Fibroblast of lung (primary cell): ENCODE measurements at regions not wholly inside any gene's neighbourhood (a gene's known extent, or its start where the extent isn't known, plus 50 kb on each side); places are given as distances from the start of the nearest gene placed in this dataset.

Experiments used
- DNase-seq, 2 donors: peaks; one replicate each; pipeline versions ENCODE4 v3.0.0 to v3.0.0-alpha.2; 2010; ENCODE audit warnings: low read depth in 2 of 2
- H2AFZ ChIP-seq: 2 replicates; pipeline ENCODE4 v1.5.1; 2012; ENCODE audit warnings: low read length, control low read depth, inconsistent platforms
- H3K27ac ChIP-seq: 2 replicates; pipeline ENCODE4 v1.5.1; 2011; ENCODE audit warnings: low read length, control low read depth; ENCODE audit not compliant: insufficient read depth
- H3K27me3 ChIP-seq: 2 replicates; pipeline ENCODE4 v1.5.1; 2011; ENCODE audit warnings: mild to moderate bottlenecking, low read length; ENCODE audit not compliant: control insufficient read depth, insufficient read depth
- H3K36me3 ChIP-seq: 2 replicates; pipeline ENCODE4 v1.5.1; 2011; ENCODE audit warnings: low read length; ENCODE audit not compliant: control insufficient read depth, insufficient read depth
- H3K4me1 ChIP-seq: 2 replicates; pipeline ENCODE4 v1.5.1; 2011; ENCODE audit warnings: low read length; ENCODE audit not compliant: control insufficient read depth, insufficient read depth; ENCODE audit errors: extremely low read depth
- H3K4me2 ChIP-seq: 2 replicates; pipeline ENCODE4 v1.5.1; 2011; ENCODE audit warnings: low read length, control low read depth; ENCODE audit not compliant: insufficient read depth; ENCODE audit errors: extremely low read depth
- H3K4me3 ChIP-seq, 4 experiments: fragments of 200-600 bp in 1 of 4; sonication (generic) in 1 of 4; replicated peaks in 1 of 4; 2 replicates each; pipeline ENCODE4 v1.5.1; 2011 to 2016; ENCODE audit warnings: low read length in 4 of 4, low read depth in 3 of 4, mild to moderate bottlenecking in 3 of 4, control low read depth in 2 of 4, inconsistent platforms in 1 of 4, mixed read lengths in 1 of 4; ENCODE audit not compliant: insufficient read depth in 1 of 4; ENCODE audit errors: control extremely low read depth in 1 of 4
- H3K79me2 ChIP-seq: 2 replicates; pipeline ENCODE4 v1.5.1; 2012; ENCODE audit warnings: mild to moderate bottlenecking, low read length, inconsistent platforms; ENCODE audit not compliant: control insufficient read depth, insufficient read depth
- H3K9ac ChIP-seq: 2 replicates; pipeline ENCODE4 v1.5.1; 2011; ENCODE audit warnings: mild to moderate bottlenecking, low read length, control low read depth; ENCODE audit not compliant: insufficient read depth
- H3K9me3 ChIP-seq: 2 replicates; pipeline ENCODE4 v1.5.1; 2012; ENCODE audit warnings: low read depth, low read length; ENCODE audit not compliant: control insufficient read depth, insufficient read depth
- H4K20me1 ChIP-seq: 2 replicates; pipeline ENCODE4 v1.5.1; 2011; ENCODE audit warnings: low read length; ENCODE audit not compliant: control insufficient read depth, insufficient read depth; ENCODE audit errors: extremely low read depth
- CTCF ChIP-seq, 2 donors: IDR thresholded peaks in 1 of 2; conservative IDR thresholded peaks in 1 of 2; 1 replicate in 1 of 2; 2 replicates in 1 of 2; pipeline ENCODE4 v1.5.1; 2011 to 2012; ENCODE audit warnings: low read length in 2 of 2, control low read depth in 1 of 2, inconsistent platforms in 1 of 2, low read depth in 1 of 2, mild to moderate bottlenecking in 1 of 2
- EZH2 ChIP-seq: IDR thresholded peaks from 2 replicates; pipeline ENCODE4 v1.5.1; 2012; ENCODE audit warnings: low read length, control low read depth, mild to moderate bottlenecking; ENCODE audit errors: missing control alignments

- Histone ChIP-seq H3K9ac (no peak overlapping the region), H2AFZ (no peak overlapping the region), H3K4me2 (no peak overlapping the region), H3K36me3 (no peaks in the 10 kb centered on the region), H3K4me1 (no peaks in the 10 kb centered on the region), H3K4me3 (no peak overlapping the region), H3K79me2 (no peaks in the 10 kb centered on the region), H4K20me1 (no peaks in the 10 kb centered on the region), H3K9me3 (no peaks in the 10 kb centered on the region), H3K27ac (no peak overlapping the region), H3K27me3 (no peaks in the 10 kb centered on the region)
- TF ChIP-seq CTCF (conservative IDR thresholded peaks at IDR 0.05 in 1 of 2, IDR thresholded peaks at IDR 0.05 in 1 of 2; ENCODE audit: low read depth in 1 of 2, low read length in 2 of 2) = no peak
- TF ChIP-seq EZH2 = no peak
- no peak for DNase-seq
Measured at GRCh38 chr19:20259615-20260014, 92.6 kb downstream of the ZNF486 start.

GRCh38 chr19:20256606-20257005 is 89.6 kb downstream of the ZNF486 start:
- TF ChIP-seq EZH2 = no peak
- no peak for TF ChIP-seq CTCF (conservative IDR thresholded peaks at IDR 0.05 in 1 of 2, IDR thresholded peaks at IDR 0.05 in 1 of 2; ENCODE audit: low read depth in 1 of 2, low read length in 2 of 2)
- Histone ChIP-seq H3K4me1 (no peaks in the 10 kb centered on the region), H2AFZ (no peak overlapping the region), H3K9ac (no peak overlapping the region), H3K27ac (no peak overlapping the region), H4K20me1 (no peaks in the 10 kb centered on the region), H3K4me3 (no peak overlapping the region), H3K9me3 (no peaks in the 10 kb centered on the region), H3K27me3 (no peaks in the 10 kb centered on the region), H3K36me3 (no peaks in the 10 kb centered on the region), H3K4me2 (no peak overlapping the region), H3K79me2 (no peaks in the 10 kb centered on the region)
- DNase-seq = no peak

GRCh38 chr19:20254121-20254520 is 87.1 kb downstream of the ZNF486 start:
- H3K4me1 ChIP-seq = no peaks in the 10 kb centered on the region
- no peaks in the 10 kb centered on the region for H4K20me1 ChIP-seq
- H3K9me3 ChIP-seq = no peaks in the 10 kb centered on the region
- H3K4me3 ChIP-seq = no peak overlapping the region
- no peaks in the 10 kb centered on the region for H3K27me3 ChIP-seq
- no peak for DNase-seq
- no peak overlapping the region for H2AFZ ChIP-seq
- no peak overlapping the region for H3K4me2 ChIP-seq
- no peak overlapping the region for H3K27ac ChIP-seq
- TF ChIP-seq CTCF (conservative IDR thresholded peaks at IDR 0.05 in 1 of 2, IDR thresholded peaks at IDR 0.05 in 1 of 2; ENCODE audit: low read depth in 1 of 2, low read length in 2 of 2) = no peak
- no peak for TF ChIP-seq EZH2
- H3K79me2 ChIP-seq = no peaks in the 10 kb centered on the region
- H3K9ac ChIP-seq = no peak overlapping the region
- no peaks in the 10 kb centered on the region for H3K36me3 ChIP-seq
